Neutrophil (primary cell): ENCODE measurements at regions not wholly inside any gene's neighbourhood (a gene's known extent, or its start where the extent isn't known, plus 50 kb on each side); places are given as distances from the start of the nearest gene placed in this dataset.

Source experiments
- H3K27ac ChIP-seq: fragments of 200-600 bp; sonication (generic); 2 replicates; pipeline ENCODE4 v1.5.1; 2016; ENCODE audit warnings: mild to moderate bottlenecking, moderate library complexity
- H3K27me3 ChIP-seq: fragments of 200-600 bp; sonication (generic); 2 replicates; pipeline ENCODE4 v1.6.0; 2016; ENCODE audit warnings: mild to moderate bottlenecking
- H3K36me3 ChIP-seq: fragments of 200-600 bp; sonication (generic); 2 replicates; pipeline ENCODE4 v1.5.1; 2017
- H3K4me1 ChIP-seq, 2 experiments: fragments of 200-600 bp in 1 of 2; sonication (generic) in 1 of 2; 1 replicate in 1 of 2; 2 replicates in 1 of 2; pipeline versions ENCODE4 v1.5.1 to v1.6.1; 2013 to 2016; ENCODE audit warnings: low read depth in 1 of 2, low read length in 1 of 2, mild to moderate bottlenecking in 1 of 2, moderate library complexity in 1 of 2; ENCODE audit not compliant: control insufficient read depth in 1 of 2, insufficient read depth in 1 of 2
- H3K4me3 ChIP-seq, 2 experiments: fragments of 200-600 bp in 1 of 2; sonication (generic) in 1 of 2; 1 replicate in 1 of 2; 2 replicates in 1 of 2; pipeline ENCODE4 v1.5.1; 2013 to 2016; ENCODE audit warnings: low read depth in 1 of 2, low read length in 1 of 2, mild to moderate bottlenecking in 1 of 2, moderate library complexity in 1 of 2
- H3K9me3 ChIP-seq: fragments of 200-600 bp; sonication (generic); 2 replicates; pipeline ENCODE4 v1.5.1; 2016
- CTCF ChIP-seq: fragments of 200-600 bp; sonication (generic); IDR thresholded peaks from 2 replicates; pipeline ENCODE4 v1.5.1; 2016; ENCODE audit warnings: antibody characterized with exemption

- no peaks in the 10 kb centered on the region for H3K9me3 ChIP-seq
- H3K27me3 ChIP-seq: peaks cover 55% of the 10 kb centered on the region
- H3K4me1 ChIP-seq: no peaks in the 10 kb centered on the region
Observed at GRCh38 chr20:62560162-62560561, 82.1 kb upstream of the SLCO4A1 start.

GRCh38 chr20:62561182-62561581 lies 81.1 kb upstream of the SLCO4A1 start:
- Histone ChIP-seq H3K36me3 (no peaks in the 10 kb centered on the region), H3K4me3 (no peak overlapping the region), H3K4me1 (no peaks in the 10 kb centered on the region), H3K27me3 (peaks cover 47% of the 10 kb centered on the region), H3K9me3 (no peaks in the 10 kb centered on the region), H3K27ac (no peak overlapping the region)
- no peak for TF ChIP-seq CTCF

More at GRCh38 chr20:62560162-62560561, 82.1 kb upstream of the SLCO4A1 start:
- no peak for TF ChIP-seq CTCF
- H3K4me3 ChIP-seq: no peak overlapping the region
- no peaks in the 10 kb centered on the region for H3K36me3 ChIP-seq
- no peak overlapping the region for H3K27ac ChIP-seq

GRCh38 chr20:62561948-62562347 lies 80.4 kb upstream of the SLCO4A1 start:
- Histone ChIP-seq H3K27ac (no peak overlapping the region), H3K4me3 (no peak overlapping the region), H3K9me3 (no peaks in the 10 kb centered on the region), H3K36me3 (no peaks in the 10 kb centered on the region), H3K4me1 (no peaks in the 10 kb centered on the region), H3K27me3 (peaks cover 47% of the 10 kb centered on the region)
- TF ChIP-seq CTCF: no peak

- no peaks in the 10 kb centered on the region for H3K9me3 ChIP-seq
- H3K4me3 ChIP-seq: no peak overlapping the region
- no peak for TF ChIP-seq CTCF
- peaks cover 43% of the 10 kb centered on the region for H3K27me3 ChIP-seq
- no peaks in the 10 kb centered on the region for H3K36me3 ChIP-seq
- no peak overlapping the region for H3K27ac ChIP-seq
- no peaks in the 10 kb centered on the region for H3K4me1 ChIP-seq
Observed at GRCh38 chr20:62562831-62563230, 79.5 kb upstream of the SLCO4A1 start.

GRCh38 chr20:62563561-62563960 lies 78.7 kb upstream of the SLCO4A1 start:
- H3K36me3 ChIP-seq: no peaks in the 10 kb centered on the region
- peaks cover 38% of the 10 kb centered on the region for H3K27me3 ChIP-seq
- no peak overlapping the region for H3K27ac ChIP-seq
- TF ChIP-seq CTCF: no peak
- no peaks in the 10 kb centered on the region for H3K9me3 ChIP-seq
- H3K4me1 ChIP-seq: no peaks in the 10 kb centered on the region
- H3K4me3 ChIP-seq: no peak overlapping the region
